Body of pancreas (tissue), 4 donors: ENCODE measurements at regions not wholly inside any gene's neighbourhood (a gene's known extent, or its start where the extent isn't known, plus 50 kb on each side); places are given as distances from the start of the nearest gene placed in this dataset.
"Not testable (repeated sequence)": the region's sequence is repeated elsewhere in the genome, so short reads cannot be mapped to it uniquely, and the experiment has no call there.

ENCODE experiments used
- ATAC-seq: fragments of 150-250 bp; one replicate; pipeline ENCODE4 v1.9.1; 2016
- DNase-seq, 4 donors: peaks; one replicate each; pipeline ENCODE4 v3.0.0-alpha.2; 2019
- H3K27ac ChIP-seq, 4 donors: fragments of 200-600 bp; sonication (generic); 1 replicate in 3 of 4; 2 replicates in 1 of 4; pipeline versions ENCODE4 v1.5.1 to v1.6.1; 2016 to 2019; ENCODE audit warnings: mild to moderate bottlenecking in 1 of 4, mixed read lengths in 1 of 4, moderate library complexity in 1 of 4
- H3K27me3 ChIP-seq, 2 donors: fragments of 200-600 bp; sonication (generic); one replicate each; pipeline ENCODE4 v1.6.0; 2016; ENCODE audit warnings: mild to moderate bottlenecking in 1 of 2
- H3K36me3 ChIP-seq, 2 donors: fragments of 200-600 bp; sonication (generic); replicated peaks in 1 of 2; 2 replicates each; pipeline ENCODE4 v1.5.1; 2016; ENCODE audit warnings: low read depth in 2 of 2; ENCODE audit not compliant: insufficient read depth in 1 of 2
- H3K4me1 ChIP-seq: fragments of 200-600 bp; sonication (generic); one replicate; pipeline ENCODE4 v1.6.0; 2016
- H3K4me3 ChIP-seq, 2 donors: fragments of 200-600 bp; sonication (generic); 1 replicate in 1 of 2; 2 replicates in 1 of 2; pipeline ENCODE4 v1.5.1; 2016 to 2019
- H3K9me3 ChIP-seq, 3 donors: fragments of 200-600 bp; sonication (generic); 1 replicate in 2 of 3; 2 replicates in 1 of 3; pipeline ENCODE4 v1.5.1; 2016
- CTCF ChIP-seq, 7 experiments: fragments of 450-650 bp in 4 of 7; fragments of 200-600 bp in 3 of 7; sonication (generic) in 3 of 7; IDR thresholded peaks; one replicate each; pipeline ENCODE4 v1.5.1; 2016 to 2019; ENCODE audit warnings: antibody characterized with exemption in 7 of 7
- POLR2A ChIP-seq, 3 donors: fragments of 450-650 bp; IDR thresholded peaks; one replicate each; pipeline ENCODE4 v1.6.1; 2016; ENCODE audit warnings: antibody characterized with exemption in 3 of 3, mild to moderate bottlenecking in 2 of 3
- WGBS, 2 donors: methylation state at CpG; one replicate each; pipeline ENCODE4 v1.1.5; 2017; 5-methylcytosine and 5-hydroxymethylcytosine counted together
- intact Hi-C: fragments of 100-400 bp; cut with DNase I; formaldehyde crosslinking; loops from one replicate; pipeline ENCODE4 v1.15.1; 2023

GRCh38 chr21:14054682-14055081, 156.1 kb downstream of the LIPI start:
- WGBS, 2 donors = 79 to 100% methylated on average over 2 of the region's 3 CpGs

GRCh38 chr21:14050121-14050520, 160.6 kb downstream of the LIPI start:
- Histone ChIP-seq H3K27ac (no peak overlapping the region), H3K4me1 (no peaks in the 10 kb centered on the region), H3K27me3 (no peaks in the 10 kb centered on the region), H3K36me3 (no peaks in the 10 kb centered on the region), H3K9me3 (no peaks in the 10 kb centered on the region), H3K4me3 (no peak overlapping the region)
- ATAC-seq (no peak), DNase-seq (no peak)
- WGBS, 2 donors = 64 to 83% methylated on average over 1 of the region's 1 CpG
- intact Hi-C loops = no loop called here
- no peak for TF ChIP-seq CTCF (IDR thresholded peaks at IDR 0.05)

More at GRCh38 chr21:14054682-14055081, 156.1 kb downstream of the LIPI start:
- ATAC-seq (no peak), DNase-seq (no peak)
- Histone ChIP-seq H3K4me1 (no peaks in the 10 kb centered on the region), H3K27me3 (no peaks in the 10 kb centered on the region), H3K36me3 (no peaks in the 10 kb centered on the region), H3K4me3 (no peak overlapping the region), H3K27ac (no peak overlapping the region), H3K9me3 (no peaks in the 10 kb centered on the region)
- intact Hi-C loops = no loop called here
- TF ChIP-seq POLR2A (IDR thresholded peaks at IDR 0.05) (no peak), CTCF (IDR thresholded peaks at IDR 0.05) (no peak)

GRCh38 chr21:14046401-14046800, 164.4 kb downstream of the LIPI start:
- Histone ChIP-seq H3K36me3 (no peaks in the 10 kb centered on the region), H3K27me3 (no peaks in the 10 kb centered on the region), H3K4me3 (no peak overlapping the region), H3K27ac (no peak overlapping the region), H3K4me1 (no peaks in the 10 kb centered on the region), H3K9me3 (no peaks in the 10 kb centered on the region)
- ATAC-seq (no peak), DNase-seq (no peak)
- no peak for TF ChIP-seq CTCF (IDR thresholded peaks at IDR 0.05)
- TF ChIP-seq POLR2A (IDR thresholded peaks at IDR 0.05) = no peak
- intact Hi-C loops = no loop called here

GRCh38 chr21:14040386-14040785, 170.4 kb downstream of the LIPI start:
- Histone ChIP-seq H3K4me1 (no peaks in the 10 kb centered on the region), H3K9me3 (no peaks in the 10 kb centered on the region), H3K36me3 (no peaks in the 10 kb centered on the region), H3K4me3 (no peak overlapping the region), H3K27ac (no peak overlapping the region), H3K27me3 (no peaks in the 10 kb centered on the region)
- 76 to 81% methylated on average over 2 of the region's 2 CpGs for WGBS, 2 donors
- TF ChIP-seq CTCF (IDR thresholded peaks at IDR 0.05) (no peak), POLR2A (IDR thresholded peaks at IDR 0.05) (no peak)
- no peak for DNase-seq
- ATAC-seq = no peak
- intact Hi-C loops = no loop called here

GRCh38 chr21:14028619-14029018, 182.1 kb downstream of the LIPI start:
- peak in 1 of 4 donors; percentile 29 for DNase-seq
- ATAC-seq = peak; percentile 20
- H3K4me1 ChIP-seq, H3K27me3 ChIP-seq, H3K4me3 ChIP-seq, H3K36me3 ChIP-seq, H3K9me3 ChIP-seq, H3K27ac ChIP-seq, intact Hi-C loops: not testable (repeated sequence)
- WGBS, 2 donors = 59 to 62% methylated on average over 2 of the region's 2 CpGs
